Psoas muscle (tissue), 7 donors: ENCODE measurements at regions not wholly inside any gene's neighbourhood (a gene's known extent, or its start where the extent isn't known, plus 50 kb on each side); places are given as distances from the start of the nearest gene placed in this dataset.
"Not testable (repeated sequence)": the region's sequence is repeated elsewhere in the genome, so short reads cannot be mapped to it uniquely, and the experiment has no call there.

Source experiments
- ATAC-seq, 4 donors: fragments of 200-7000 bp; cut with Tn5 transposase; one replicate each; pipeline ENCODE4 v1.9.1; 2020; ENCODE audit warnings: moderate library complexity in 3 of 4, mild to moderate bottlenecking in 2 of 4
- DNase-seq, 2 donors: peaks; one replicate each; pipeline ENCODE4 v3.0.0-alpha.2; 2020
- H3K27ac ChIP-seq: fragments of 200-600 bp; one replicate; pipeline ENCODE4 v1.8.0; 2022
- H3K27me3 ChIP-seq, 3 donors: fragments of 200-600 bp in 1 of 3; one replicate each; pipeline versions ENCODE4 v1.6.1 to v1.8.0; 2013 to 2022; ENCODE audit warnings: low read length in 2 of 3, mild to moderate bottlenecking in 2 of 3, moderate library complexity in 1 of 3; ENCODE audit not compliant: insufficient read depth in 3 of 3
- H3K36me3 ChIP-seq, 2 donors: fragments of 200-600 bp in 1 of 2; one replicate each; pipeline versions ENCODE4 v1.6.1 to v1.8.0; 2013 to 2022; ENCODE audit warnings: low read depth in 1 of 2, mild to moderate bottlenecking in 1 of 2, moderate library complexity in 1 of 2; ENCODE audit not compliant: insufficient read depth in 1 of 2
- H3K4me1 ChIP-seq: fragments of 200-600 bp; one replicate; pipeline ENCODE4 v1.8.0; 2022
- H3K4me3 ChIP-seq: fragments of 200-600 bp; one replicate; pipeline ENCODE4 v1.8.0; 2022; ENCODE audit warnings: mild to moderate bottlenecking
- H3K9me3 ChIP-seq: fragments of 200-600 bp; one replicate; pipeline ENCODE4 v1.8.0; 2022
- CTCF ChIP-seq: fragments of 200-600 bp; IDR thresholded peaks from one replicate; pipeline ENCODE4 v1.8.0; 2022; ENCODE audit warnings: antibody characterized with exemption
- WGBS, 3 donors: extraction: QIAGEN DNeasy Blood & Tissue Kit; methylation state at CpG; one replicate each; pipeline versions ENCODE4 v1.1.6 to v1.1.7; 2013; 5-methylcytosine and 5-hydroxymethylcytosine counted together
- intact Hi-C, 2 donors: fragments of 100-400 bp; cut with DNase I; formaldehyde crosslinking; loops; one replicate each; pipeline versions ENCODE4 v1.11.0 to v1.14.2; 2022
- donor health status: healthy with polysubstance abuse.
- donor health status: DM: no; HTN: no; CAD: no; lungs with moderate emphysema.
- donor health status: Bipolar disorder and iron deficiency.
- donor health status: healthy.
- donor health status: DM: yes; HTN: yes; CAD: no.
- donor health status: DM: no; HTN: no; CAD: no.
- donor health status: DM: yes; HTN: yes; CAD: no.

DNA sequence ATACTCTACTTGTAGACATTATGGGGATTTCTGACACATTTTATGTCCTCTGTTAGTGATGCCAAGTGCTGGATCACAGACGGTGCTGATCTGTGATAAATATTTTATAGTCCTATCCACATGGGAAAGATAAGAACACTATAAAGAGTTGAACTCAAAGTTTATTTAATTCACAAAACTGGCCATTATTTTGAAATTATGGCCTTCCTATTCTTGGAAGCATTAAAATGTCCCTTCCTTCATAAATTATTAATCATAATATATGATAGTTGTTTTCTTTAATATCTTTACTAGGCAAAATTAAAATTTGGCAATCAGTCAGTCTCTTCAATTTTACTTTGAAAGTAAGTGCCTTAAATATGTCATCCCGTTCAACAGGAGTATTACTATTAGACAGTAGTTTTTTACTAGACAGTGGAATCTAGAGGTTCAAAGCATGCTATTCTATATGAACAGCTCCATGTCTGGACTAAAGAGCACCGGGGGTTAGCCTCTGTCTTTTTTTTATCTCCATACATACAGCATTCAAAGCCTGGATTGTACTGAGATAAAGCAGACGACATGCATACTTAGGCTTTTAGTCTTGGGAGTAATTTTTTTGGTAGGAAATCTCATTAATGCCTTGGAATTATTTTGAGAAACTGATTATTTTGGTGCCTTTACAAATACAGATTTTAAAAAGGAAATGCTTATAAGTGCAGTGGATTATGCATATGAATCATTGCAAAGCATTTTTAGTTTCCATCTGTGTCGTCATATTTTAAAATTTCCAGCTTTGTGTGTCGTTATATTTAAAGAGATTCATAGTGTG, 306.1 kb upstream of the RGS6 start:
- no peaks in the 10 kb centered on the region for H3K36me3 ChIP-seq
- H3K27ac ChIP-seq = no peak overlapping the region
- H3K4me3 ChIP-seq = no peak overlapping the region
- WGBS, 3 donors = 67 to 72% (median 69%) methylated on average over 6 of the region's 6 CpGs
- H3K27me3 ChIP-seq = no peaks in the 10 kb centered on the region
- no peak for DNase-seq
- no peaks in the 10 kb centered on the region for H3K4me1 ChIP-seq
- ATAC-seq = no peak
- intact Hi-C loops = no loop called here
- H3K9me3 ChIP-seq = no peaks in the 10 kb centered on the region
- no peak for TF ChIP-seq CTCF

DNA sequence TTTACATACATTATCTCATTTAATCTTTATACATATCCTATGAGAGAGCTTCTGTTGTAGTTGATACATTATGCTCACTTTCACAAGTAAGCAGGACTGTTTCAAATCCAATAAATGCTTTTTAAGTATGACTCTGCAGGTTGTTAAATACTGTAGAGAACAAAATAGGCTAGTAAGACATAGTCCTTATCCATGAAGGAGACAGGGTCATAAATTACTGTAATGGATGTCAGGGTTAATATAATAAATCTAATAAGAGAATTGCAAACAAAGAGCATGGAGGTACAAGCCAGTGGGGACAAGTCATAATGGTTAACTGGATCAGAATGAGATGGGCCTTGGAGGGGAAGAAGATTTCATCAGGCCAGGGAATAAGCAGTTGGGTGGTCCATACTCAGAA, 303.8 kb upstream of the RGS6 start:
- intact Hi-C loops = no loop called here
- no peak for TF ChIP-seq CTCF
- no peak overlapping the region for H3K4me3 ChIP-seq
- ATAC-seq (no peak), DNase-seq (no peak)
- no peaks in the 10 kb centered on the region for H3K36me3 ChIP-seq
- no peak overlapping the region for H3K27ac ChIP-seq
- no peaks in the 10 kb centered on the region for H3K27me3 ChIP-seq
- no peaks in the 10 kb centered on the region for H3K4me1 ChIP-seq
- no peaks in the 10 kb centered on the region for H3K9me3 ChIP-seq

GRCh38 chr14:71629250-71629649, 303.0 kb upstream of the RGS6 start:
- Histone ChIP-seq H3K9me3 (no peaks in the 10 kb centered on the region), H3K27ac (no peak overlapping the region), H3K4me1 (no peaks in the 10 kb centered on the region), H3K4me3 (no peak overlapping the region), H3K27me3 (no peaks in the 10 kb centered on the region), H3K36me3 (no peaks in the 10 kb centered on the region)
- ATAC-seq (no peak), DNase-seq (no peak)
- 92 to 100% (median 94%) methylated on average over 1 of the region's 1 CpG for WGBS, 3 donors
- no peak for TF ChIP-seq CTCF
- intact Hi-C loops = no loop called here

GRCh38 chr14:71629765-71630492, 302.3 kb upstream of the RGS6 start:
- H3K36me3 ChIP-seq = no peaks in the 10 kb centered on the region
- intact Hi-C loops = no loop called here
- H3K4me1 ChIP-seq = no peaks in the 10 kb centered on the region
- H3K4me3 ChIP-seq = no peak overlapping the region
- DNase-seq (no peak), ATAC-seq (no peak)
- no peak overlapping the region for H3K27ac ChIP-seq
- H3K27me3 ChIP-seq = no peaks in the 10 kb centered on the region
- TF ChIP-seq CTCF = no peak
- WGBS, 3 donors = 81 to 88% (median 83%) methylated on average over 7 of the region's 7 CpGs
- no peaks in the 10 kb centered on the region for H3K9me3 ChIP-seq

- DNase-seq, H3K4me3 ChIP-seq, intact Hi-C loops, H3K9me3 ChIP-seq, H3K27me3 ChIP-seq, H3K27ac ChIP-seq, H3K36me3 ChIP-seq, H3K4me1 ChIP-seq, ATAC-seq: not testable (repeated sequence)
- 80 to 88% (median 84%) methylated on average over 1 of the region's 1 CpG for WGBS, 3 donors
These were observed 301.2 kb upstream of the RGS6 start for GRCh38 chr14:71631030-71631429.
